Activated CD8-positive, alpha-beta memory T cell treated with anti-CD3 and anti-CD28 coated beads, Interleukin-2, amount 50 U/mL, for 48 hours (primary cell): ENCODE measurements at regions not wholly inside any gene's neighbourhood (a gene's known extent, or its start where the extent isn't known, plus 50 kb on each side); places are given as distances from the start of the nearest gene placed in this dataset.

ENCODE experiments used
- DNase-seq: peaks from one replicate; pipeline ENCODE4 v3.0.0-alpha.2; 2020

DNA sequence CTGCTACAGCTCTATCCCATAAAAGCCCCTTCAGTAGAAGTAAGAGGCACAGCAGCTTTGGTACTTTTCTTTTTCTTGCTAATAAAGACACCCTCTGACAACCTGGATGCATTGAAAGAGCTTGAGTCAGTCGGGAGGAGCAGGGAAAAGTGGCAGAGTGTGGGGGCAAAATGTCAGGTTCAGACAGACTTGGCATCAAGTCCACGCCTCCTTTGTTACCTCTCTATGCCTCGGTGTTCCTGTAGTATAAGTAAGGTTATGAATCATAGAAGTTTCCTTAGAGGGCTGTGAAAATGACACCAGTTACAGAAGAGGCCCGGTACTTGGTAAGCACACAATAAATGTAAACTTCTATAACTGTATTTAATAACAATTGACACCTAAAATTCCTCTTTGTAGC is 133.9 kb downstream of the ESM1 start:
- DNase-seq, result no peak

- DNase-seq, result no peak
Measured at GRCh38 chr5:54848581-54848980, 136.8 kb downstream of the ESM1 start.

- DNase-seq, result no peak
Measured at GRCh38 chr5:54845567-54845941, 139.8 kb downstream of the ESM1 start.

DNA sequence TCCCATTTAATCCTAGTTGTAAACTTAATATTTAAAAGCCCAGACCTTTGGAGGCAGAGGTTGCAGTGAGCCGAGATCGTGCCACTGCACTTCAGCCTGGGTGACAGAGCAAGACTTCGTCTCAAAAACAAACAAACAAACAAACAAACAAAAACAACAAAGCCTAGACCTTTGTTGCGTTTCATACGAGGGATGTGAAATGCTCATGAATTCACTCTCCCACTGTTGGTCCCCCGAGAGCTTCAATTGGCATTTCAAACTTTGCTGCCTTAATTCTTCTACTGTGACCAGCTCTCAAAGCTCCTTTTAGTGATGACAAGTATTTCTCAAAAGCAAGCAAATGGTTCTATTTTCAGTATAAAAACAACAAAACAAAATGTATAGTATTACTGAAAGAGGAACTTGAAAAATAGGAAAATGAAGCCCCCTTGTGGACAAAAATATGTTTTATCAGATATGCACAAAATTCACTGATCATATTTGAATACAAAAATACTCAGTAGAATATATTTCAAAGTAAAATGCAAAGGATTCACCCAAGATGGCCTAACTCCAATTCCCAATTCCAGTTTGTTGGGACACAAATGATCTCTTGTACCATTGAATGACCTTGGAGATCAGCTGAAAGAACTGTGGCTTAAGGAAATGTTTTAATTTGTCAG is 140.4 kb downstream of the ESM1 start:
- DNase-seq, result no peak

DNA sequence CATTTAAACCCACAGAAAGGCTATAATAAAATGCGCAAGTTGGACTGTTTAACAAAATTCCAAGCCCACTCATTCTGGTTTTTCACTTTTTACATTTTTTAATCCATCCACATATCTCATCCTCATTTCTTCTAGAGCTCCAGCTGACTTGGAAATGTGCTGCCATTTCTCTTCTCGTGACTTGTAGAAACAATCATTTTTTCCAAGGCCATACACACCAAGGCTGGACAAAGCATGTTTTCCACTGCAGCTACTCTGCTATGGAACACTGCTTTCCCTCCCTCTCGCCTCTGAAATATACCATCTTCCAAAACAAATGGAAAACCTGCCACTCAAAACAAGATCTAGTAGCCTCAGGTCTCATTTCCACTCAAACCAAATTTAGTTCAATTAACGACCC is 141.1 kb downstream of the ESM1 start:
- DNase-seq, result no peak

- DNase-seq, result no peak
Measured at GRCh38 chr5:54841481-54841880, 143.9 kb downstream of the ESM1 start.

- no peak for DNase-seq
Measured at GRCh38 chr5:54838843-54839242, 146.6 kb downstream of the ESM1 start.

- DNase-seq, result no peak
Measured at GRCh38 chr5:54837981-54838380, 147.4 kb downstream of the ESM1 start.

- no peak for DNase-seq
Measured at GRCh38 chr5:54837093-54837492, 148.3 kb downstream of the ESM1 start.

GRCh38 chr5:54835647-54836046 is 149.7 kb downstream of the ESM1 start:
- no peak for DNase-seq

- DNase-seq, result no peak
Measured at GRCh38 chr5:54834121-54834842, 151.1 kb downstream of the ESM1 start.

DNA sequence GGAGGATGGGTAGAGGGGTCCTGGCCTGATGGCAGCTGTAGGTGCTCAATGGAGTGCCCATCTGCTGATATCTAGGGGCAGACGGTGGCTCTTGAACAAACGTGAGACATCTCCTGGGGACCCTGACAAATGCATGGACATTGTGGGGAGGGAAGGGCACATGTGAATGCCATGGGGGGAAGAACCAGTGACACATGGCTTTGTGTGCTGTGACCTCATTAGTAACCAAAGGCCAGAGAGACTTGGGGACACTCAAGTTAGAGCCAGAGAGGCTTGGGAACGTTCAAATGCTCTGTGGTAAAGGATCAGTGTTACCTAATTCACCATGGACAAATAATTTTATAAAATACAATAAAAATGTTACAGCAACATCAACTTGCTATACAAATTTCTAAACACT is 151.8 kb downstream of the ESM1 start:
- no peak for DNase-seq

DNA sequence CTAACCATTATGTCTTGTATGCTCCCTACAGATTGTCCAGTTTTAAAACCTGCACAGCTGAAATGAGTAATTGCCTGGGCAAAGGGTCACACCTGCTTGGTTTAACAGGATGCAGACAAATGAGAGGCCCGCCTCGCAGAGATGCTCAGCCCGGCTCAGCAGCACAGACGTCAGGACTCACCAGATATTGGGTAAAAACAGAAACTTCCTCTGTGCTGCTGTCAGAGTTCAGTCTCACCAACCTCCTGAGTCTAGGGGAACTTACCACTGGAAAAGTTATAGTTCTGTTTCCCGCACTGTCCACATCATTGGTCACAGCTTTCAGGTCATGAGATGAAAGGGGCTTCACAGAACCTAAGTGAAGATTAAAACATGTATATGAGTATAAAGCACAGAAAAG is 152.5 kb downstream of the ESM1 start:
- DNase-seq, result no peak

DNA sequence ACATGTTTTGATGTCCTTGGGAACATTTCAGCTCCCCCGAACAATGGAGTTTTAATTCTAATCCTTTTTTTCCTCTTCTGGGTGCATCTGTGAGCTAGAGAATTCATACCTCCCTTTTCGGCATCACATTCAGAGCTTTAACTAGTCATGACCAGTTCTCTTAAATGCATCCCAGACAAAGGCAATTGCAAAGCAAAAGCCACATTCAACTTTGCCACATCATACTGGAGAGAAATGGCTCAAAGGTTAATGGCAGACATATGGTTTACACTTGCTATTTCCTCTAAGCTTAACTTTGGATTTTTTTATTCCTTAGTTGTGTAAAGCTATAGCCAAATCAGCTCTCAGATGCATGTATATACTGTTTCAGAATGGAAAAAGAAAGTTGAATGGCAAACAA is 153.3 kb downstream of the ESM1 start:
- DNase-seq, result no peak

GRCh38 chr5:54831233-54831632 is 154.2 kb downstream of the ESM1 start:
- no peak for DNase-seq

DNA sequence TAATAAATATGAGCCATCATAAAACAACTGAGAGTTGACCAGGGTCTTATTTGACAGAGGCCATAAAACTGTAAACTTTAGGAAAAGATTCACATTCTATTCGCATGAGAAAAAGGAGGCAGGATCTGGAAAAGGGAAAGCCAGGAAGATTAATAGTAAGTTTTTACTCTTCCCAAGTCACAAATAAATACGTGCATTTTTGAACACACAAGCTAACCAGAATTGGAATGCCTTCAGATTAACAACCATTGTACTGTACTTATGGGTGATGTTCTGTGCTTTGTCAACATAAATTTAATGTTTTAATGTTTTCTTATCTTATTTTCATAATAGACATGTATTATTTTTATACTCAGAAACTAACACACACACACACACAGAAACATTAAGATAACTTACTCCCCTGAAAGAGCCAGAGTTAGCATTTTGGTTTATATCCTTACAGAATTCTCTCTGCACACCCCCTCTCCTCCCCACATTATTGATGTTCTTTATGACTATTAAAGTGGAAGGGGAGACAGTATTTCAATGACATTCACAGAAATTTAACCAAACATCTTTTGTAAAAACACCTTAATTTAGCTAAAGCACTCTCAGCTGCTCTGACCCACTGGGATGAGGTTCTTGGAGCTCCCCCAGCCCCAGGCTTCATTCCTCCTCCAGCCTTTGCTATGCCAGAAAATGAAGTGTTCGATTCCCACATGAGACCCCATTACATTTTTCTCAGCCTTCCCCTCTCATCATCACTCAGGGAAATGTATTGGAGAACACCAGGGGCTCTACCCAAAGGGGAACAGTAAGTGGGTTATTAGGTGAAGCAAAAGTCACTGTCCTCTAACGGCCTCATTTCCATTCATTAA is 155.5 kb downstream of the ESM1 start:
- no peak for DNase-seq

- DNase-seq, result no peak
Measured at GRCh38 chr5:54829102-54829501, 156.3 kb downstream of the ESM1 start.

DNA sequence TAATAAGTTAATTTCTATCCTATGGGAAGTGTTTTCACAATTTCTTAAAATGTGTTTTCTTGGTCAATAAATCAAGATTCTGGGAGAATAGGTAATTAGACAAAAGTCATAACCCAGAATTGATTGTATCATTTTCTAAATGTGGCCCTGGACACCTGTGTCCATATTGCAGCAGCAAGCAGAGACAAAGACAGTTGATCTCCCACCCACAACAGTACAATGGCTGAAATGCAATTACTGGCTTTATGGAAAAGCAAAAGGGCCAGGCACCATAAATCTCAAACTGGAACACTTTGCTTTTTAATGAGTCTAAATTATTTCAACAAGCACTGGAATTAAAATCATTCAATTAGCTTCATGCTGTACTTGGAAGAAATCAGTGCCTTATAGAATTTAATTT is 157.2 kb downstream of the ESM1 start:
- DNase-seq, result no peak

DNA sequence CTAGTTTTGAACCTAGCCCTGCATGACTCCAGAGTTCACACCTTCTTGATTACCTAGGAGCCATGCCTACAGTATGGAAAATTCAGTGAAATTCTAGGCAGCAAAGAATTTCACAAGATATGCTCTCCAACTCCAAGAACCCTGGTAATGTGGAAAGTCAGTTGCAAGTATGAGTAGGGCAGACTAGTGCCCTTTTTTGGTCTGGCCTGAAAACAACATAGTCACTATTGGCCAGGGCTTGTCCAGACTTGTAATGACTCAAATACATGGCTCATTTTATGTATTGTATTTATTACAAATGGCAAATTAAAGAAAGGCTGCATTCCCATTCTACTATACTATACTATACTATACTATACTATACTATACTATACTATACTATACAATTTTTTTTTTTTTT is 160.4 kb downstream of the ESM1 start:
- DNase-seq, result no peak

DNA sequence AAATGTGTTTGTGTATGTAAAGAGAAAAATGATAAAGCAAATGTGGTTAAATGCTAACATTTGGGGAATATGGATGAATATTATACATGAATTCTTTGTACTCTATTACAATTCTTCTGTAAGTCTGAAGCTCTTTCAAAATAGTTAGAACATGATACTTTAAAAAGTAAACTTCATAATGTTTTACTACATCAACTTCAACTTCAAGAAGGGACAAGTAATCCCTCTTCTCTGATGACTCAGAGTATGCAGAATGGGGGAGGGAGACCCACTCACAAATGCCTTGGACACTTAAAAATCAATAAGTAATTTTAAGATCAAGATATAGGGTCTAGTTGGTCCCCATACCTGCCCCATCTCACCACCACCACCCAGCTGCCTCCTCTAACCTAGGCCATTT is 162.4 kb downstream of the ESM1 start:
- DNase-seq, result no peak

DNA sequence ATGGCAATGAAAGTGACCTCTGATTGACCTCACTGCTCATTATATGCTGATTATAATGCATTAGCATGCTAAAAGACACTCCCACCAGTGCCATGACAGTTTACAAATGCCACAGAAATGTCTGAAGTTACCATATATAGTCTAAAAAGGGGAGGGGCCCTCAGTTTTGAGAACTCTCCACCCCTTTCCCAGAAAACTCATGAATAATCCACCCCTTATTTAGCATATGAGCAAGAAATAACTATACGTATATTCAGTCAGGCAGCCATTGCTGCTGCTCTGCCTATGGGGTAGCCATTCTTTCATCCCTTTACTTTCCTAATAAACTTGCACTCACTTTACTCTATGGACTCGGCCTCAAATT is 163.1 kb downstream of the ESM1 start:
- DNase-seq, result no peak

- DNase-seq, result no peak
Measured at GRCh38 chr5:54821445-54822323, 163.7 kb downstream of the ESM1 start.
